SK-N-SH (cell line): ENCODE measurements at regions not wholly inside any gene's neighbourhood (a gene's known extent, or its start where the extent isn't known, plus 50 kb on each side); places are given as distances from the start of the nearest gene placed in this dataset.

ENCODE experiments used
- CTCF ChIA-PET: fragments of 300-600, 350-600 bp; formaldehyde crosslinking; extraction: SDS; loops from one replicate; lab custom pipeline; 2021; lab: Yijun Ruan, JAX
- POLR2A ChIA-PET: fragments of 350-600 bp; sonication (Branson Sonifier 250); formaldehyde crosslinking; extraction: SDS; loops from one replicate; lab custom pipeline; 2020; ENCODE audit warnings: antibody characterized with exemption, inconsistent platforms; lab: Yijun Ruan, JAX
- DNase-seq: peaks from one replicate; pipeline ENCODE4 v3.0.0; 2012
- H2AFZ ChIP-seq: fragments of 200-600 bp; sonication (generic); 2 replicates; pipeline ENCODE4 v1.8.1; 2016; ENCODE audit warnings: antibody characterized with exemption, mild to moderate bottlenecking, low read depth
- H3F3A ChIP-seq: fragments of 200-600 bp; sonication (generic); replicated peaks from 2 replicates; pipeline ENCODE3; 2016; ENCODE audit warnings: antibody characterized with exemption, mild to moderate bottlenecking; ENCODE audit not compliant: insufficient read depth
- H3K27ac ChIP-seq, 2 experiments: fragments of 200-500 bp in 1 of 2; fragments of 200-600 bp in 1 of 2; sonication (Bioruptor generic) in 1 of 2; sonication (generic), shearing (Covaris generic) in 1 of 2; 2 replicates each; pipeline versions ENCODE4 v1.5.1 to v1.6.1; 2014 to 2016; ENCODE audit warnings: low read depth in 2 of 2, inconsistent platforms in 1 of 2, low read length in 1 of 2, mild to moderate bottlenecking in 1 of 2, mixed read lengths in 1 of 2
- H3K27me3 ChIP-seq: fragments of 200-600 bp; sonication (generic), shearing (Covaris generic); 2 replicates; pipeline ENCODE4 v1.6.1; 2016; ENCODE audit warnings: mixed run types; ENCODE audit not compliant: insufficient read depth
- H3K36me3 ChIP-seq, 2 experiments: fragments of 200-500 bp in 1 of 2; fragments of 200-600 bp in 1 of 2; sonication (Bioruptor generic) in 1 of 2; sonication (generic) in 1 of 2; replicated peaks in 1 of 2; 2 replicates each; pipeline versions ENCODE3 to v1.5.1; 2014 to 2016; ENCODE audit warnings: low read length in 1 of 2, mild to moderate bottlenecking in 1 of 2; ENCODE audit not compliant: insufficient read depth in 2 of 2, control insufficient read depth in 1 of 2
- H3K4me1 ChIP-seq, 2 experiments: fragments of 200-500 bp in 1 of 2; fragments of 200-600 bp in 1 of 2; sonication (Bioruptor generic) in 1 of 2; sonication (generic), shearing (Covaris generic) in 1 of 2; 2 replicates each; pipeline versions ENCODE4 v1.5.1 to v1.6.1; 2014 to 2016; ENCODE audit warnings: low read depth in 1 of 2, low read length in 1 of 2, mixed run types in 1 of 2; ENCODE audit not compliant: insufficient read depth in 2 of 2, control insufficient read depth in 1 of 2
- H3K4me2 ChIP-seq: fragments of 200-600 bp; sonication (generic), shearing (Covaris generic); 2 replicates; pipeline ENCODE4 v1.6.1; 2017; ENCODE audit warnings: mixed run types
- H3K4me3 ChIP-seq, 2 experiments: fragments of 200-500 bp in 1 of 2; fragments of 200-600 bp in 1 of 2; sonication (Bioruptor generic) in 1 of 2; sonication (generic), shearing (Covaris generic) in 1 of 2; 2 replicates each; pipeline versions ENCODE4 v1.5.1 to v1.8.1; 2014 to 2016; ENCODE audit warnings: low read depth in 2 of 2, inconsistent platforms in 1 of 2, low read length in 1 of 2, mild to moderate bottlenecking in 1 of 2, mixed read lengths in 1 of 2, moderate library complexity in 1 of 2
- H3K79me2 ChIP-seq: fragments of 200-600 bp; sonication (generic); 2 replicates; pipeline ENCODE4 v1.8.1; 2017; ENCODE audit warnings: mild to moderate bottlenecking; ENCODE audit not compliant: insufficient read depth
- H3K9ac ChIP-seq: fragments of 200-600 bp; sonication (generic); 2 replicates; pipeline ENCODE4 v1.6.1; 2017; ENCODE audit warnings: mixed run types
- H3K9me2 ChIP-seq: fragments of 200-600 bp; sonication (generic); 2 replicates; pipeline ENCODE4 v1.6.1; 2017; ENCODE audit warnings: mixed run types
- H3K9me3 ChIP-seq: fragments of 200-600 bp; sonication (generic); 2 replicates; pipeline ENCODE4 v1.6.1; 2017; ENCODE audit warnings: mixed run types, mild to moderate bottlenecking, moderate library complexity
- H4K20me1 ChIP-seq: fragments of 200-600 bp; sonication (generic); 2 replicates; pipeline ENCODE4 v1.6.1; 2017; ENCODE audit warnings: mild to moderate bottlenecking, mixed run types; ENCODE audit not compliant: insufficient read depth
- CHD2 ChIP-seq: fragments of 150-350 bp; IDR thresholded peaks from 2 replicates; pipeline ENCODE4 v1.6.1; 2018; ENCODE audit warnings: low read length; ENCODE audit not compliant: partially characterized antibody
- ELF1 ChIP-seq: IDR thresholded peaks from 2 replicates; pipeline ENCODE4 v1.4.0; 2012
- GABPA ChIP-seq: IDR thresholded peaks from 2 replicates; pipeline ENCODE4 v1.4.0; 2012; ENCODE audit warnings: low read depth, mild to moderate bottlenecking
- MEF2A ChIP-seq: IDR thresholded peaks from 2 replicates; pipeline ENCODE4 v1.4.0; 2012; ENCODE audit warnings: low read depth, borderline replicate concordance
- NRF1 ChIP-seq: IDR thresholded peaks from 2 replicates; pipeline ENCODE4 v1.6.1; 2012; ENCODE audit warnings: low read depth, mild to moderate bottlenecking, low read length
- REST ChIP-seq: IDR thresholded peaks from 2 replicates; pipeline ENCODE4 v1.6.1; 2012; ENCODE audit warnings: mild to moderate bottlenecking, low read depth, low read length, moderate library complexity
- RFX5 ChIP-seq: IDR thresholded peaks from 2 replicates; pipeline ENCODE4 v1.6.1; 2012; ENCODE audit warnings: mild to moderate bottlenecking, improper control_type of control experiment, low read length
- RXRA ChIP-seq: IDR thresholded peaks from 2 replicates; pipeline ENCODE4 v1.4.0; 2012; ENCODE audit warnings: low read depth, mild to moderate bottlenecking, borderline replicate concordance
- SMC3 ChIP-seq: IDR thresholded peaks from 2 replicates; pipeline ENCODE4 v1.6.1; 2012; ENCODE audit warnings: low read depth, low read length, improper control_type of control experiment
- TCF12 ChIP-seq: IDR thresholded peaks from 2 replicates; pipeline ENCODE4 v1.4.0; 2012
- YY1 ChIP-seq: IDR thresholded peaks from 2 replicates; pipeline ENCODE4 v1.4.0; 2012; ENCODE audit warnings: low read depth, mild to moderate bottlenecking
- WGBS: methylation state at CpG from one replicate; pipeline ENCODE4 v1.1.6; 2017; ENCODE audit warnings: low lambda C conversion rate; 5-methylcytosine and 5-hydroxymethylcytosine counted together

GRCh38 chr2:102078773-102079172 is 63.8 kb upstream of the IL1R1 start:
- Histone ChIP-seq H3K9me3 (peaks cover 5% of the 10 kb centered on the region), H4K20me1 (no peaks in the 10 kb centered on the region), H3K4me1 (no peaks in the 10 kb centered on the region; a peak in 2 of 4 replicates), H3K36me3 (no peaks in the 10 kb centered on the region), H3K4me3 (no peak overlapping the region), H3K9ac (no peak overlapping the region), H3K79me2 (no peaks in the 10 kb centered on the region), H2AFZ (no peak overlapping the region), H3K4me2 (no peak overlapping the region), H3K9me2 (no peaks in the 10 kb centered on the region), H3K27ac (no peak overlapping the region), H3F3A (no peaks in the 10 kb centered on the region), H3K27me3 (no peaks in the 10 kb centered on the region)
- CTCF ChIA-PET = interaction anchor here (0.7 kb wide), 1 partner anchor 39 kb away, joined by 3 read pairs; no protein-coding TSS in a partner anchor
- TF ChIP-seq MEF2A (no peak), TCF12 (no peak), RFX5 (no peak), ELF1 (no peak), CHD2 (no peak), SMC3 (no peak), GABPA (no peak)
- POLR2A ChIA-PET = no interaction called here
- no peak for DNase-seq

GRCh38 chr2:102080451-102081242 is 61.9 kb upstream of the IL1R1 start:
- no peak overlapping the region for H2AFZ ChIP-seq
- H3K9me2 ChIP-seq = no peaks in the 10 kb centered on the region
- POLR2A ChIA-PET = no interaction called here
- H3K4me3 ChIP-seq = no peak overlapping the region
- no peaks in the 10 kb centered on the region for H3K27me3 ChIP-seq
- H3K4me1 ChIP-seq = no peaks in the 10 kb centered on the region; a peak in 1 of 4 replicates
- CTCF ChIA-PET = interaction anchor here (1.2 kb wide), 1 partner anchor 61 kb away, joined by 4 read pairs; no protein-coding TSS in a partner anchor
- DNase-seq = no peak
- peaks cover 5% of the 10 kb centered on the region for H3K9me3 ChIP-seq
- TF ChIP-seq RXRA (no peak), REST (no peak), YY1 (no peak), NRF1 (no peak), RFX5 (no peak)
- H3K4me2 ChIP-seq = no peak overlapping the region
- no peaks in the 10 kb centered on the region for H3K79me2 ChIP-seq
- WGBS = 57% methylated on average over 6 of the region's 6 CpGs
- no peak overlapping the region; the same call in 1 of the 2 replicates for H3K9ac ChIP-seq
- no peaks in the 10 kb centered on the region for H3F3A ChIP-seq
- no peaks in the 10 kb centered on the region for H4K20me1 ChIP-seq
- peak overlapping the region in 1 of 2 experiments; percentile 39; a peak in 2 of 4 replicates for H3K27ac ChIP-seq
- no peaks in the 10 kb centered on the region for H3K36me3 ChIP-seq
